ENCODE measurements at regions not wholly inside any gene's neighbourhood (a gene's known extent, or its start where the extent isn't known, plus 50 kb on each side); places are given as distances from the start of the nearest gene placed in this dataset.

- TF ChIP-seq, protein P1, sequence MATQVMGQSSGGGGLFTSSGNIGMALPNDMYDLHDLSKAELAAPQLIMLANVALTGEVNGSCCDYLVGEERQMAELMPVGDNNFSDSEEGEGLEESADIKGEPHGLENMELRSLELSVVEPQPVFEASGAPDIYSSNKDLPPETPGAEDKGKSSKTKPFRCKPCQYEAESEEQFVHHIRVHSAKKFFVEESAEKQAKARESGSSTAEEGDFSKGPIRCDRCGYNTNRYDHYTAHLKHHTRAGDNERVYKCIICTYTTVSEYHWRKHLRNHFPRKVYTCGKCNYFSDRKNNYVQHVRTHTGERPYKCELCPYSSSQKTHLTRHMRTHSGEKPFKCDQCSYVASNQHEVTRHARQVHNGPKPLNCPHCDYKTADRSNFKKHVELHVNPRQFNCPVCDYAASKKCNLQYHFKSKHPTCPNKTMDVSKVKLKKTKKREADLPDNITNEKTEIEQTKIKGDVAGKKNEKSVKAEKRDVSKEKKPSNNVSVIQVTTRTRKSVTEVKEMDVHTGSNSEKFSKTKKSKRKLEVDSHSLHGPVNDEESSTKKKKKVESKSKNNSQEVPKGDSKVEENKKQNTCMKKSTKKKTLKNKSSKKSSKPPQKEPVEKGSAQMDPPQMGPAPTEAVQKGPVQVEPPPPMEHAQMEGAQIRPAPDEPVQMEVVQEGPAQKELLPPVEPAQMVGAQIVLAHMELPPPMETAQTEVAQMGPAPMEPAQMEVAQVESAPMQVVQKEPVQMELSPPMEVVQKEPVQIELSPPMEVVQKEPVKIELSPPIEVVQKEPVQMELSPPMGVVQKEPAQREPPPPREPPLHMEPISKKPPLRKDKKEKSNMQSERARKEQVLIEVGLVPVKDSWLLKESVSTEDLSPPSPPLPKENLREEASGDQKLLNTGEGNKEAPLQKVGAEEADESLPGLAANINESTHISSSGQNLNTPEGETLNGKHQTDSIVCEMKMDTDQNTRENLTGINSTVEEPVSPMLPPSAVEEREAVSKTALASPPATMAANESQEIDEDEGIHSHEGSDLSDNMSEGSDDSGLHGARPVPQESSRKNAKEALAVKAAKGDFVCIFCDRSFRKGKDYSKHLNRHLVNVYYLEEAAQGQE (IDR thresholded peaks at IDR 0.05; ENCODE audit: low read depth) = no peak
- TF ChIP-seq RAD21 (IDR thresholded peaks at IDR 0.05; ENCODE audit: low read depth) = no peak
- TF ChIP-seq, protein P2, sequence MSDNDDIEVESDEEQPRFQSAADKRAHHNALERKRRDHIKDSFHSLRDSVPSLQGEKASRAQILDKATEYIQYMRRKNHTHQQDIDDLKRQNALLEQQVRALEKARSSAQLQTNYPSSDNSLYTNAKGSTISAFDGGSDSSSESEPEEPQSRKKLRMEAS (IDR thresholded peaks at IDR 0.05) = no peak
- no peak for TF ChIP-seq EP300 (IDR thresholded peaks at IDR 0.05; ENCODE audit: borderline replicate concordance)
- no peak for TF ChIP-seq USF1 (IDR thresholded peaks at IDR 0.05)
- TF ChIP-seq CEBPB (IDR thresholded peaks at IDR 0.05) = no peak
- no peak for TF ChIP-seq TCF12 (IDR thresholded peaks at IDR 0.05; ENCODE audit: low read depth)
- TF ChIP-seq YY1 (IDR thresholded peaks at IDR 0.05; ENCODE audit: low read depth) = no peak
- TF ChIP-seq ZBTB7A (IDR thresholded peaks at IDR 0.05; ENCODE audit: low read depth) = no peak
- TF ChIP-seq TAF1 (IDR thresholded peaks at IDR 0.05; ENCODE audit: low read depth) = no peak
These were observed 98.7 kb upstream of the CCL2 start for GRCh38 chr17:34156401-34156740.

Measured in Ishikawa (cell line).